OCI-LY7 (cell line): ENCODE measurements at regions not wholly inside any gene's neighbourhood (a gene's known extent, or its start where the extent isn't known, plus 50 kb on each side); places are given as distances from the start of the nearest gene placed in this dataset.

Source experiments
- BruUV-seq: library from RNA; stranded (reverse); fragments of 400-500 nt; replicated peaks from 2 replicates; lab custom pipeline; 2021; lab: Mats Ljungman, UMichigan
- CTCF ChIA-PET: fragments of 300-600 bp; sonication (Branson Sonifier 250); formaldehyde crosslinking; loops from one replicate; lab custom pipeline; 2022; ENCODE audit warnings: antibody characterized with exemption; ENCODE audit not compliant: unreplicated experiment; lab: Charles Lee
- POLR2A ChIA-PET: fragments of 300-600 bp; sonication (Branson Sonifier 250); formaldehyde crosslinking; loops from one replicate; lab custom pipeline; 2022; ENCODE audit warnings: antibody characterized with exemption; lab: Charles Lee
- DNase-seq: peaks from one replicate; pipeline ENCODE4 v3.0.0-alpha.2; 2015; ENCODE audit warnings: low spot score
- H2AFZ ChIP-seq: fragments of 200-600 bp; sonication (generic), shearing (Covaris generic); 2 replicates; pipeline ENCODE4 v1.6.1; 2014; ENCODE audit warnings: mild to moderate bottlenecking, antibody characterized with exemption, low read length, moderate library complexity
- H3K27ac ChIP-seq: fragments of 200-600 bp; sonication (generic); 2 replicates; pipeline ENCODE4 v1.5.1; 2014; ENCODE audit warnings: mixed run types, low read depth, mild to moderate bottlenecking, moderate library complexity, low read length, inconsistent platforms; ENCODE audit not compliant: poor library complexity, severe bottlenecking
- H3K36me3 ChIP-seq: fragments of 200-600 bp; sonication (generic); 2 replicates; pipeline ENCODE4 v1.6.1; 2014; ENCODE audit warnings: mild to moderate bottlenecking, antibody characterized with exemption, low read length, moderate library complexity, mixed read lengths; ENCODE audit not compliant: insufficient read depth
- H3K4me1 ChIP-seq: fragments of 200-600 bp; sonication (generic); 2 replicates; pipeline ENCODE4 v1.5.1; 2014; ENCODE audit warnings: mild to moderate bottlenecking, low read length; ENCODE audit not compliant: insufficient read depth, poor library complexity, severe bottlenecking
- H3K4me2 ChIP-seq: fragments of 200-600 bp; sonication (generic); 2 replicates; pipeline ENCODE4 v1.6.1; 2014; ENCODE audit warnings: mild to moderate bottlenecking, low read length
- H3K4me3 ChIP-seq: fragments of 200-600 bp; sonication (generic); 2 replicates; pipeline ENCODE4 v1.5.1; 2014; ENCODE audit warnings: mild to moderate bottlenecking, low read depth, low read length; ENCODE audit not compliant: poor library complexity, severe bottlenecking
- H3K79me2 ChIP-seq: fragments of 200-600 bp; sonication (generic); 2 replicates; pipeline ENCODE4 v1.6.1; 2016; ENCODE audit warnings: low read depth, mild to moderate bottlenecking, low read length, moderate library complexity, mixed read lengths; ENCODE audit not compliant: insufficient read depth
- H3K9me2 ChIP-seq: fragments of 200-600 bp; sonication (generic); 2 replicates; pipeline ENCODE4 v1.6.1; 2016; ENCODE audit warnings: mild to moderate bottlenecking, low read length, mixed read lengths; ENCODE audit not compliant: insufficient read depth
- H3K9me3 ChIP-seq: fragments of 200-600 bp; sonication (generic); 2 replicates; pipeline ENCODE4 v1.6.1; 2014; ENCODE audit warnings: mild to moderate bottlenecking, mixed run types, low read length, mixed read lengths
- H4K20me1 ChIP-seq: fragments of 200-600 bp; sonication (generic); 2 replicates; pipeline ENCODE4 v1.6.1; 2014; ENCODE audit warnings: mild to moderate bottlenecking, antibody characterized with exemption, low read length, moderate library complexity, mixed read lengths; ENCODE audit not compliant: insufficient read depth
- EZH2phosphoT487 ChIP-seq: fragments of 200-600 bp; sonication (generic); IDR thresholded peaks from 2 replicates; pipeline ENCODE4 v1.6.1; 2018; ENCODE audit warnings: low read depth, borderline replicate concordance, mild to moderate bottlenecking, mixed run types, antibody characterized with exemption, low read length, moderate library complexity, mixed read lengths
- intact Hi-C: fragments of 100-400 bp; cut with micrococcal nuclease; formaldehyde crosslinking; loops from one replicate; pipeline ENCODE4 v1.10.0; 2022; ENCODE audit not compliant: unreplicated experiment
- TF ChIP-seq, protein P1 (sequence below): fragments of 200-600 bp; sonication (generic); conservative IDR thresholded peaks from 2 replicates; pipeline ENCODE4 v1.5.1; 2014; ENCODE audit warnings: mild to moderate bottlenecking, antibody characterized with exemption, low read length, moderate library complexity, mixed read lengths

DNA sequence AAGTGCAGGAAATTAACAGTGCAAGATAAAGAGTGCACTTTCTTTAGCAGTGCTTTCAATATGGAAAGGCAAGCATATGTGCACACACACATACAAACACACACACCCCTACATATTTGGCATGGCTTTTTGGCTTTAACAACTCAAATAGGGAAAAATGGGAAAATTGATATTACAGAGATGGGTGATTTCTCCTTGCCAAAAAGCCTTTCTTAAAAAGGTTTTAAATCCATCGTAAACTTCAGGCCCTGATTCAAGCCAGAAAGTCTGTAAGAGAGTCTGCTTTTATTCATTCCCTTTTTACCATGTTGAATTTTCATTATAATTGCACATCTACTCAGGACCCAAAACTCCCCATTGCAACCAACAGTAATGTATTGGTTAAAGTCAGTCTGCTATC, 612.0 kb upstream of the ACTRT1 start:
- Histone ChIP-seq H3K4me3 (no peak overlapping the region), H3K36me3 (no peaks in the 10 kb centered on the region), H2AFZ (no peak overlapping the region), H3K4me1 (no peaks in the 10 kb centered on the region), H3K9me3 (no peaks in the 10 kb centered on the region), H3K79me2 (no peaks in the 10 kb centered on the region), H3K9me2 (no peaks in the 10 kb centered on the region), H3K27ac (no peak overlapping the region), H3K4me2 (no peak overlapping the region), H4K20me1 (no peaks in the 10 kb centered on the region)
- no peak for DNase-seq
- no TSS peak for BruUV-seq
- ChIA-PET POLR2A (no interaction called here), CTCF (no interaction called here)
- TF ChIP-seq EZH2phosphoT487 = no peak
- TF ChIP-seq, protein P1, sequence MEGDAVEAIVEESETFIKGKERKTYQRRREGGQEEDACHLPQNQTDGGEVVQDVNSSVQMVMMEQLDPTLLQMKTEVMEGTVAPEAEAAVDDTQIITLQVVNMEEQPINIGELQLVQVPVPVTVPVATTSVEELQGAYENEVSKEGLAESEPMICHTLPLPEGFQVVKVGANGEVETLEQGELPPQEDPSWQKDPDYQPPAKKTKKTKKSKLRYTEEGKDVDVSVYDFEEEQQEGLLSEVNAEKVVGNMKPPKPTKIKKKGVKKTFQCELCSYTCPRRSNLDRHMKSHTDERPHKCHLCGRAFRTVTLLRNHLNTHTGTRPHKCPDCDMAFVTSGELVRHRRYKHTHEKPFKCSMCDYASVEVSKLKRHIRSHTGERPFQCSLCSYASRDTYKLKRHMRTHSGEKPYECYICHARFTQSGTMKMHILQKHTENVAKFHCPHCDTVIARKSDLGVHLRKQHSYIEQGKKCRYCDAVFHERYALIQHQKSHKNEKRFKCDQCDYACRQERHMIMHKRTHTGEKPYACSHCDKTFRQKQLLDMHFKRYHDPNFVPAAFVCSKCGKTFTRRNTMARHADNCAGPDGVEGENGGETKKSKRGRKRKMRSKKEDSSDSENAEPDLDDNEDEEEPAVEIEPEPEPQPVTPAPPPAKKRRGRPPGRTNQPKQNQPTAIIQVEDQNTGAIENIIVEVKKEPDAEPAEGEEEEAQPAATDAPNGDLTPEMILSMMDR = no peak
- intact Hi-C loops = no loop called here

DNA sequence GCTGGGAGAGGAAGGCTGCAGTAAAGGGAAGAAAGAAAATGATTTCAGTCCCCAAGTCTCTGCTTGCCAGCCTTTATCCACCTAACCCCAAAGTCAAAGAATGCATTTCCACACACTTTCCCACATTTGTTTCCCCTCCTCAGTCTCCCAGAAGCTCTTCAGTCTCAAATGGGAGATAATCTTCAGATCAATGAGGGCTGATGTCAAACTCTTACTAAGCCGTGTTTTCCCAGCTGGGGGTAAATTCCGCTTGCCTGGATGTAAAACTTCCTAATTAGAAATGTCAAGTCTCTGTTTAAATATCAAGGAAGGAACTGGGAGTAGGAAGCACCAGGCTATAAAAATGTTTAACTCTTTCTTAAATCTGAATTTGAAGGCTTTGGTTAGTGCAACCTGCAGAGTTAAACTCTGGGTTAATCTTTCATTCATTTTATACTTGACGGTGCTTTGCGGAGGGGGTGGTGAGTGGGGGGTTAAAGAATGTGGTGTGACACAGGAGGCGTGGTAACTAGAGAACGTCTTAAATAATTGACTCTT, 601.4 kb upstream of the ACTRT1 start:
- Histone ChIP-seq H3K36me3 (no peaks in the 10 kb centered on the region), H2AFZ (no peak overlapping the region), H3K79me2 (no peaks in the 10 kb centered on the region), H3K4me3 (no peak overlapping the region), H3K27ac (no peak overlapping the region), H3K9me3 (no peaks in the 10 kb centered on the region), H3K9me2 (no peaks in the 10 kb centered on the region), H4K20me1 (no peaks in the 10 kb centered on the region), H3K4me1 (no peaks in the 10 kb centered on the region), H3K4me2 (no peak overlapping the region)
- intact Hi-C loops = no loop called here
- POLR2A ChIA-PET = no interaction called here
- BruUV-seq = no TSS peak
- CTCF ChIA-PET = no interaction called here
- no peak for DNase-seq
- TF ChIP-seq, protein P1 = no peak

DNA sequence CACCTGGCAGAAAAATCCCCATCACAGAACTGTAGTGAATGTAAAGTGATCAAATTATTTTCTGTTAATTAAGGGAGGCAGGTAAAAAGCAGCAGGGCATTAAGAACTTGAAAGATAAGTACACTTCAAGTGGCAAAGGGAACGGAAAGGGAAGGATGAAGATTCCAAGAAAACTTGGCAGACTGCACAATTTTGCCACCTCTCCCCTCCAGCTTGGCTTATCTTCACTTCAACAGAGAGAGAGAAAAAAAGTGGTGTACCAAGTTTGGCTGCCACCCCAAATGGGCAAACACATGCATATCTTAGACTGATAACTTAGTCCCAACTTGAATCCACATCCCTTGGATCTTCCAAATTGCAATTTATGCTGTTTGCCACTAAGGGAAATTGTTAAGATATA, 598.1 kb upstream of the ACTRT1 start:
- Histone ChIP-seq H4K20me1 (no peaks in the 10 kb centered on the region), H3K9me2 (no peaks in the 10 kb centered on the region), H2AFZ (no peak overlapping the region), H3K4me2 (no peak overlapping the region), H3K27ac (no peak overlapping the region), H3K79me2 (no peaks in the 10 kb centered on the region), H3K4me1 (no peaks in the 10 kb centered on the region), H3K9me3 (no peaks in the 10 kb centered on the region), H3K4me3 (no peak overlapping the region), H3K36me3 (no peaks in the 10 kb centered on the region)
- ChIA-PET POLR2A (no interaction called here), CTCF (no interaction called here)
- intact Hi-C loops = no loop called here
- no peak for TF ChIP-seq EZH2phosphoT487
- TF ChIP-seq, protein P1 = no peak
- BruUV-seq = no TSS peak
- no peak for DNase-seq
